Sigmoid colon (tissue), 6 donors: ENCODE measurements at regions not wholly inside any gene's neighbourhood (a gene's known extent, or its start where the extent isn't known, plus 50 kb on each side); places are given as distances from the start of the nearest gene placed in this dataset.
A peak's percentile ranks its signal among the peaks of the same experiment; 100 is the strongest.

ENCODE experiments used
- DNase-seq: peaks from one replicate; pipeline ENCODE4 v3.0.0-alpha.2; 2019
- H3K27ac ChIP-seq, 4 donors: fragments of 200-600 bp; sonication (generic); one replicate each; pipeline ENCODE4 v1.5.1; 2016 to 2019; ENCODE audit warnings: mild to moderate bottlenecking in 1 of 4
- H3K27me3 ChIP-seq, 3 donors: fragments of 200-600 bp; sonication (generic); one replicate each; pipeline ENCODE4 v1.5.1; 2019; ENCODE audit warnings: mild to moderate bottlenecking in 1 of 3
- H3K36me3 ChIP-seq, 4 donors: fragments of 200-600 bp; sonication (generic); one replicate each; pipeline ENCODE4 v1.5.1; 2016 to 2019
- H3K4me1 ChIP-seq, 4 donors: fragments of 200-600 bp; sonication (generic); one replicate each; pipeline ENCODE4 v1.5.1; 2017 to 2019
- H3K4me3 ChIP-seq, 4 donors: fragments of 200-600 bp; sonication (generic); one replicate each; pipeline ENCODE4 v1.5.1; 2017 to 2019; ENCODE audit warnings: mild to moderate bottlenecking in 2 of 4, moderate library complexity in 1 of 4
- H3K9me3 ChIP-seq, 4 donors: fragments of 200-600 bp in 3 of 4; sonication (generic) in 3 of 4; one replicate each; pipeline versions ENCODE4 v1.5.1 to v1.6.1; 2013 to 2019
- EP300 ChIP-seq, 4 donors: sonication (generic); formaldehyde crosslinking; IDR thresholded peaks; one replicate each; pipeline ENCODE4 v1.6.1; 2017; ENCODE audit warnings: antibody characterized with exemption in 4 of 4
- POLR2A ChIP-seq, 2 donors: fragments of 450-650 bp; IDR thresholded peaks; one replicate each; pipeline ENCODE4 v1.6.1; 2016; ENCODE audit warnings: antibody characterized with exemption in 2 of 2, mild to moderate bottlenecking in 2 of 2, moderate library complexity in 2 of 2
- POLR2AphosphoS5 ChIP-seq, 4 donors: sonication (generic); formaldehyde crosslinking; IDR thresholded peaks; one replicate each; pipeline ENCODE4 v1.6.1; 2017; ENCODE audit warnings: antibody characterized with exemption in 4 of 4
- WGBS, 2 donors: extraction: QIAGEN DNeasy Blood & Tissue Kit; methylation state at CpG; one replicate each; pipeline ENCODE4 v1.1.7; 2013; 5-methylcytosine and 5-hydroxymethylcytosine counted together
- intact Hi-C: fragments of 100-400 bp; cut with DNase I; formaldehyde crosslinking; loops from one replicate; pipeline ENCODE4 v1.15.1; 2023
- TF ChIP-seq, protein P1 (sequence below), 4 experiments: fragments of 450-650 bp in 3 of 4; fragments of 200-600 bp in 1 of 4; IDR thresholded peaks; one replicate each; pipeline ENCODE4 v1.5.1; 2016 to 2019; ENCODE audit warnings: antibody characterized with exemption in 4 of 4, mild to moderate bottlenecking in 3 of 4, moderate library complexity in 2 of 4
- donor health status: healthy with polysubstance abuse.
- donor health status: healthy.

DNA sequence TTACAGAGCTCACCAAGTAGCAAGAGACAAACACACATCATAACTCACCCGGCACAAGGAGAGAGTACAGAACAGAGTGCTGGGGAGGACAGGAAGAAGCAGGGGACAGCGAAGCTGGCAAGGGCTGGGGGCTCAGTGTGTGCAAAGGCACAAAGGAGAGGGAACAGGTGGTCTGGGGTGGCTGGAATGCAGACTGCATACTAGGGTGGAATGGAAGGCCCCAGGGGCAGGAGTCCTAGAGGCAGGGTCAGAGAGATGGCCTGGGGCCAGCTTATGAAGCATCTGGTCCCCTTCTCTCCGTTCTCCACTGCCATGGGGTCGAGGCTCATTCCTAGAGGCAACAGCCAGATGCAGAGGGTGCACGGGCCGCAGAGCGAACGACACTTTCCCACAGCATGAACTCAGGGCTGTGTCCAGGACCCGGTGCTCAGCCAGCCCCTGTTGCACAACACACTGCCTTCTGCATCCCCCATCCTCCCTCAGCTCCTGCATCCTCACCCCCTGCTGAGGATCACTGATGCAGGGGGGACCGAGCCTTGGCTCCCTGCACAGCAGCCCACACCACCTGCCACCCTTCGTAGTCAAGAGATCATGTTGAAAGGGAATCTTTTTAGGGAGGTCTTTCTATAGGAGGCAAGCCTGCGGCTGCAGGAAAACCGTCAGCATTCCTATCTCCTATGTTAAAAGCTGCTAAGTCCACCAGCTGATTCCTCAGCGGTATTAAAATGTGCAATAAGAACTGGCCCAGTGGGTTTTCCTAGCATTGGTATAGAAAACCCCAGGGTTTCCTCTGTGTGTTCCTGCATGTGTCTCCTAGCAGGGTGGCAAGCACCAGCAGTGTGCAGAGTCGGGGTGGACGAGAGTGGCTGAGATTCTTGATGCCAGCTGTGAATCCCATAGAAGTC, 293.5 kb downstream of the UACA start:
- H3K27me3 ChIP-seq, result no peaks in the 10 kb centered on the region
- no peak overlapping the region for H3K4me3 ChIP-seq
- peaks cover 0 to 16% (median 8%) of the 10 kb centered on the region in 4 donors for H3K4me1 ChIP-seq
- DNase-seq, result no peak
- TF ChIP-seq POLR2AphosphoS5 (IDR thresholded peaks at IDR 0.05), result no peak
- TF ChIP-seq, protein P1, sequence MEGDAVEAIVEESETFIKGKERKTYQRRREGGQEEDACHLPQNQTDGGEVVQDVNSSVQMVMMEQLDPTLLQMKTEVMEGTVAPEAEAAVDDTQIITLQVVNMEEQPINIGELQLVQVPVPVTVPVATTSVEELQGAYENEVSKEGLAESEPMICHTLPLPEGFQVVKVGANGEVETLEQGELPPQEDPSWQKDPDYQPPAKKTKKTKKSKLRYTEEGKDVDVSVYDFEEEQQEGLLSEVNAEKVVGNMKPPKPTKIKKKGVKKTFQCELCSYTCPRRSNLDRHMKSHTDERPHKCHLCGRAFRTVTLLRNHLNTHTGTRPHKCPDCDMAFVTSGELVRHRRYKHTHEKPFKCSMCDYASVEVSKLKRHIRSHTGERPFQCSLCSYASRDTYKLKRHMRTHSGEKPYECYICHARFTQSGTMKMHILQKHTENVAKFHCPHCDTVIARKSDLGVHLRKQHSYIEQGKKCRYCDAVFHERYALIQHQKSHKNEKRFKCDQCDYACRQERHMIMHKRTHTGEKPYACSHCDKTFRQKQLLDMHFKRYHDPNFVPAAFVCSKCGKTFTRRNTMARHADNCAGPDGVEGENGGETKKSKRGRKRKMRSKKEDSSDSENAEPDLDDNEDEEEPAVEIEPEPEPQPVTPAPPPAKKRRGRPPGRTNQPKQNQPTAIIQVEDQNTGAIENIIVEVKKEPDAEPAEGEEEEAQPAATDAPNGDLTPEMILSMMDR (IDR thresholded peaks at IDR 0.05), result no peak
- H3K27ac ChIP-seq, result no peak overlapping the region
- H3K9me3 ChIP-seq, result no peaks in the 10 kb centered on the region
- no peaks in the 10 kb centered on the region for H3K36me3 ChIP-seq
- intact Hi-C loops, result no loop called here
- 85 to 87% methylated on average over 16 of the region's 16 CpGs for WGBS, 2 donors

DNA sequence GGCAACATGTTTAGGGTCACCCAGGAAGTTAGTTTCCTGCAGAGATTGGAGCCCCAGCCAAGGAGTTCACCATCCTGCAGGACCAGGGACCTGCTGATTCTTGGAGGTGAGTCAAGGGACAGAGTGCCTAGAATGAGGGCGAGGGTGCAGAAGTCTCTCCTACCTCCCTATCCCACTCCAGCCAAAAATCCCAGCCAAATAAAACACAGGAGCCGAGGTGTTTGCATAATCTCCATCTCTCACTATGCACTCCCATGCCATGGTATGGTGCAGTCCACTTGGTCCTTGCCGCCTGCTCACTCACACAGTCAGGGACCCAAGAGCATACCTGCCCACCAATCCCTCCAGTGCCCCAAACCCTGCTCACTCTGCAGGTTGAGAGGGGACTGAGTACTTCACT, 294.2 kb downstream of the UACA start:
- no peaks in the 10 kb centered on the region for H3K36me3 ChIP-seq
- no peak overlapping the region for H3K27ac ChIP-seq
- DNase-seq, result no peak
- no peaks in the 10 kb centered on the region for H3K27me3 ChIP-seq
- peaks cover 0 to 9% (median 4%) of the 10 kb centered on the region in 4 donors for H3K4me1 ChIP-seq
- TF ChIP-seq EP300 (IDR thresholded peaks at IDR 0.05), result no peak
- TF ChIP-seq, protein P1 (IDR thresholded peaks at IDR 0.05), result no peak
- TF ChIP-seq POLR2AphosphoS5 (IDR thresholded peaks at IDR 0.05), result no peak
- no peak for TF ChIP-seq POLR2A (IDR thresholded peaks at IDR 0.05)
- no peak overlapping the region for H3K4me3 ChIP-seq
- 85 to 89% methylated on average over 3 of the region's 3 CpGs for WGBS, 2 donors
- intact Hi-C loops, result no loop called here
- no peaks in the 10 kb centered on the region for H3K9me3 ChIP-seq

DNA sequence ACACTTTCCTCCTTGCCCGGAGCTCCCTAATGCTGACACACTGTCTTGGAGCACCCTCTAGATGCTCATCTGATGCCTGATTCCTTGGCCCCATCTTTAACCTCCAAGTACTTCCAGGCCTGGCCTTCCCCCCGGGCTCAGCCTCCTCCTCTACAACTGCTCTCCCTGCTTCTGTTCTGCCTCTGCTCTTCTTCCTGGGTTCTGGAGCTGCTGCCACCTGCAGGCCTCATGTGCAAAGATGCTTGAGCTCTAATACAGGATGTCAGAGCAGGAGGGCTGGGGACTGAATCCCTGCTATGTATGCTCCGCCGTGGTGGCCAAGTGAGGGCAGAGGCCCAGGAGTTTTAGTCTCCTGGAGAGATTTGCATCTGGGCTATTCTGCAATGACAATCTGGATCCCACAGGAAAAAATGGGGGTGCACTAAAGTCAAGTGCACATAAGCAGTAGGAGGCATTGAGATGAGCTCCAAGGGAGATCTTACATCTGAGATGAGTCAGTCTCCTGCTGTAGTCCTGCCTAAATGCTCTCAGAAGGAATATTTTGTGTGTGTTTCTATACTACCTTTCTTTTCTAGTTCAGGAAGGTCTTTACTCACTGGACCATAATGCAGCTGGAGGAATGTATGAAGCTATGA, 296.3 kb downstream of the UACA start:
- Histone ChIP-seq H3K36me3 (no peaks in the 10 kb centered on the region), H3K9me3 (no peaks in the 10 kb centered on the region), H3K27me3 (no peaks in the 10 kb centered on the region), H3K4me1 (no peaks in the 10 kb centered on the region), H3K27ac (no peak overlapping the region), H3K4me3 (no peak overlapping the region)
- intact Hi-C loops, result no loop called here
- WGBS, 2 donors, result 35 to 39% methylated on average over 4 of the region's 4 CpGs
- DNase-seq, result peak; percentile 75
- TF ChIP-seq, protein P1 (IDR thresholded peaks at IDR 0.05), result peak; percentile 21 to 69 (median 56)
- no peak for TF ChIP-seq POLR2AphosphoS5 (IDR thresholded peaks at IDR 0.05)
- TF ChIP-seq EP300 (IDR thresholded peaks at IDR 0.05), result no peak
- TF ChIP-seq POLR2A (IDR thresholded peaks at IDR 0.05), result no peak

DNA sequence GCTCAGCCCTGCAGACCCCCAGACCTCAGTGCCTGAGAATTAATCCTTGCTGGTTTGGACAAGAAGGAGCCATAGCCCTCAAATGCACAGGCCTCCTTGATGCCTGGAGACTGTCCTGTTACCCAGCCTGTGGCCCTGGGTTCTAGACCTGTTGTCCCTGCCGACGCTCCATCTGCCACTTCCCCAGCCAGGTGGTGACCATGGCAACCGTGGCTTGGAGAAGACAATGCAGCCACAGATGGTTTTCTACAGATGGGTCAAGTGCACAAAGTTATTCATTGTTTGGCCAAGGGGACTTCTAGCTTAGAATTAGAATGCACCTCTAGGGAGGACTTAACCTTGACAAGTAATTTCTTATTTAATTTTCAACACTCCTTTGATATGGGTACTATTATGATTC, 297.1 kb downstream of the UACA start:
- H3K4me3 ChIP-seq, result no peak overlapping the region
- H3K27ac ChIP-seq, result no peak overlapping the region
- H3K9me3 ChIP-seq, result no peaks in the 10 kb centered on the region
- intact Hi-C loops, result no loop called here
- WGBS, 2 donors, result 73 to 74% methylated on average over 3 of the region's 3 CpGs
- no peaks in the 10 kb centered on the region for H3K36me3 ChIP-seq
- TF ChIP-seq EP300 (IDR thresholded peaks at IDR 0.05) (no peak), POLR2A (IDR thresholded peaks at IDR 0.05) (no peak), POLR2AphosphoS5 (IDR thresholded peaks at IDR 0.05) (no peak)
- TF ChIP-seq, protein P1 (IDR thresholded peaks at IDR 0.05), result no peak
- H3K27me3 ChIP-seq, result no peaks in the 10 kb centered on the region
- H3K4me1 ChIP-seq, result no peaks in the 10 kb centered on the region
- DNase-seq, result no peak
